Stimulated activated CD8-positive, alpha-beta memory T cell treated with anti-CD3 and anti-CD28 coated beads, Interleukin-12 subunit alpha, Interleukin-12 subunit beta, amount 100 ng/mL, for 24 hours (primary cell): ENCODE measurements at regions not wholly inside any gene's neighbourhood (a gene's known extent, or its start where the extent isn't known, plus 50 kb on each side); places are given as distances from the start of the nearest gene placed in this dataset.

Experiments used
- DNase-seq: peaks from one replicate; pipeline ENCODE4 v3.0.0-alpha.2; 2020; ENCODE audit errors: extremely low read depth

DNA sequence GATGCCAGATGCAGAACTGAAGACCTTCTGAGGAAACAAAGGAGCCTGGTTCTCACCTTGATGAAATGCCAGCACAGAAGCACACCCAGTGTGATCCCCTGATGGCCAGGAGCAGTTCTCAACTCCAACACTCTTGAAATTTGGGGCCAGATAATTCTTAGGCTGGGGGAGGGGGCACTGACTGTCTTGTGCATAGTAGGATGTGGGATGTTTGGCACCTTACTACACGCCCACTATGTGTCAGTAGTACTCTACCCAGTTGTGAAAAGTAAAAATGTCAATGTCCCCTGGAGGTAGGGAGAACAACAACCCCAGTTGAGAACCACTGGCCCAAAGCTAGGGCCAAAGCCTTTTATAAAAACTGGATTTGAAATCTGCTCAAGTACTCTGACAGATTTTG is 398.3 kb upstream of the ARID1B start:
- no peak for DNase-seq

DNA sequence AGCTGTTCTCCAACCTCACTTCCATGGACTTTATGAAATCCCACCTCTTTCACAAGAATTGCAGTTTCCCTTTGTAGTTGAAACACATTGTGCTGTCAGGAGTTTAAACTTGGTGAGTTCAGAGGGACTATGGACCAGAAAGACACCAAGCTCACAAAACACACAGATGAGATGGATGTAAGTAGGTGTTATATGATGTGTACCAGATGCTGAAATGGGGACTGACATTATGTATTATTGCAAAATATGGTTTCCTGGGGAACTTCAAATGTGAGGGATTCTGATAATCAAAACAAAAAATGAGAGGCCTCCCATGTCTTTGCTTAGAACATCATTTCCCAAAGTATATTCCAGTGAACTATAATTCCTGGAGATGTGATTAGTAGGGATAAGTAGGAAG is 401.1 kb upstream of the ARID1B start:
- DNase-seq: no peak

- DNase-seq: no peak
Measured at GRCh38 chr6:156359912-156360311, 417.3 kb upstream of the ARID1B start.

- no peak for DNase-seq
Measured at GRCh38 chr6:156352861-156353260, 424.3 kb upstream of the ARID1B start.

- DNase-seq: no peak
Measured at GRCh38 chr6:156351346-156351966, 425.7 kb upstream of the ARID1B start.

DNA sequence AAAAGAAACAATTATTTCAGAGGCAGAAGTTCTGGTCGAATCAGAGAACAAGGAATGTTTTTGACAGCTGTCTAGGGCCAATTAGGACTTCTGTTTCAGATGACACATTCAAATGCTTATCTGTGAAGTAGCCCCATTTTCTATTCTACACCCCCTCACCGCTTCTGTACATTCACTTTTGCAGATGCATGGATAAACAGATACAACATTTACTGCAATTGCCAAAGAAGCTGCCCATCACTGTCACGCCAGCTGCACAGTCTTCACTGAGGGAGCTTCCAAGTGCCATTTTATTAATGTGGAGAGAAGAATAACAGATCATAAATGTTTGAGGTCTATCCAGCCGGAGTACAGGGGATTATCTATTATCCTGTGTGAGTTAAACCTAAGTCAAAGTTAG is 426.8 kb upstream of the ARID1B start:
- no peak for DNase-seq

DNA sequence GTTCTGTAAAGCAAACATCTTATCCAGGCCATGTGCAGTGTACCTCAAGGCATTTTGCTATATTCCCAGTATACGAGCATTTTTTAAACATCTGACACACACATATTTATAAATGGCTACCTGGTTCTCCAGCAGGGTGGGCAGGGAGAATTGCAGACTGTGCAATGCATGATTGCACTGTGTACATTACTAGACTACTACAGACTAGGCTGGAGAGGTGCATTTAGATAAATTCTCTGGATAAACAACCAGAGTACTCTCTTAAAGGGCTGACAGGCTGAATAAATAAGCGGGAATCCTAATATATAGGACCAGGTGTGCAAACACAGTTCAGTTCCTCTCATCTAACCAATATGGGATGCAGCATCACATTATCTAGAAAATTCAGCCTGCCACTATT is 428.3 kb upstream of the ARID1B start:
- DNase-seq: no peak

- DNase-seq: no peak
Measured at GRCh38 chr6:156348424-156348823, 428.8 kb upstream of the ARID1B start.

DNA sequence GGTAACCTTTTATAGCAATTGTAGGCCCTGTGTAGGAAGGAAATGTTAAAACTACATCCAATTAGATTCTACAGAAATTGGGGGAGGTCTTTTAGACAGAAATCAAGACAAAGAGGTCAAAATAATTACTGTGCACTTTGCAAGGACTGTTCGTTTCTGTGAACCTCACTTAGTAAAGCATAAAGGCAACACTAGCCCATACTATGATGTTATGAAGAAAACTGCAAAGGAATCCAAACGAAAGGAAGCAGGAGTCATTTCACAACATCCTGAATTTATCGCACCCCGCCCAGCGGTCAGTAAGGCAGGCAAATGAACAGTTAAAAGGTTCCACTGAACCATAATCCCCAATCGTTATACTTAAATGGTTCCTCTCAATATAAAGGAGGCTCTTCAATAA is 429.5 kb upstream of the ARID1B start:
- no peak for DNase-seq

DNA sequence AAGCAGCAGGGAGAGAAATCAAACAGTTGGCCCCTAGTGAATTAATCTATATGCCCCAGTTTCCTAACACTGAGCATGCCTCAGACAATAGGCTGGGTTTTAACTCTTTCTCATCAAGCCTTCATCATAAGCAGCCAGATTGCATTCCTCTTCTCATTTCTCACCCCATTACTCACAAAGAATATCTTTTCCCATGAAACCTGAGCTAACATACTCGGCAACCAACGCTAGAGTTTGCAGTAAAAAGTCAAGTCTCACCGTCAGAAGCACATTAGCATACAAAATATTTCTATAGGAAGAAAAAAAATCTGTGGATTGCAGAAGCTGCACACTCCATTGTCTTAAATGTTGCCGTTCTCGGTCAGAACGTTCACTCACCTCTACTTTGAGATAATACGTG is 429.9 kb upstream of the ARID1B start:
- no peak for DNase-seq

DNA sequence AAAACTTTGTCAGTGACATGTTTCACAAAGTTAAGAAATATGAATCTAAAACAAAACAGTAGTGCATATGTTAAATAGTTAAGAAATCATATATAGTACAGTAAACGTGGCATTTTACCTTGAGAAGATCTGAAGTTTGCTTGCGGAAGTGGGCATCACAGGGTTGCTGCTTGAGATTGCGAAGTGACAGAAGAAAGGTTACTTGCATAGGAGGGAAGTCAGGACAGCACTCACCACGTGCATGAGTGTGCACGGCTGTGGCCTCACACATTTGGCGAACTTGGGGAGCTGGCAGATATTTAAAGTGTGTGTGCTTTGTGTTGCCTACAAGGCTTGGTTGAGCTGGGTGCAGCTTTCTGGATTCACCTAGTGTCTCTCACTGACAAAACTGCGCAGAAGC is 431.5 kb upstream of the ARID1B start:
- DNase-seq: no peak

DNA sequence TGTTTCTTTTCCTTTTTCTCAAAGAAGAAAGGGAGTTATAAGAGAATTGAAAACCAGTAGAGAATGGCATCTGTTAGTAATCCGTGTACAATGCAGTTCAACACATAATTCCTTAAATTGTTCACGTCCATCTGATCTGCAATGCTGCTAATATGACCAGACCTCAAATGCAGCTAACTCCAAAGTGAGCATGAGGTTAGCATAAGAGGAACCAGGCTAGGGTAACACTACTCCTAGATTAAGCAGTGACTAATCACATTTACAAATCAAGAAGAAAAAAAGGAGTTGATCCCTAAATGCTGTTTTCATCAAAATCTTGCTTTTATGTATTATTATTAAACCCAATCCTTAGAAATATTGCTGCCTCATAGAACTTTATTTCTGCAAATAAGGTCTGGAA is 432.7 kb upstream of the ARID1B start:
- DNase-seq: no peak

GRCh38 chr6:156337801-156338200 is 439.4 kb upstream of the ARID1B start:
- DNase-seq: no peak

DNA sequence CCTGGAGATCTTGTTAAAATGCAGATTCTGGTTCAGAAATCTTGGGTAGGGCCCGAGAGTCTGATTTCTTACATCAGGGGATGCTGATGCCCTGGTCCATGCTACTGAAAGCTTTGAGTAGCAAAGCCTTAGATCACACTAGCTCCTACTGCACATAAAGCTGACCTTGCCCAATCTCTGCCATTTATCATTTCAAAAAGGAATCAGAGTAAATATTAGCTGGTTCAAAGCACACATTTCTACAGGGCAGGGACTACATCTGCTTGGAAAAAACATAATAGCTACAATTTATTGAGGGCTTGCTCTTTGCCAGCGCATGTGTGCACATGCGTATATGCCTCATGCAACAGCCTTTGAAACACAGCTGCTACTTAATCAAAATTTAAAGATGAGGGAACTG is 440.4 kb upstream of the ARID1B start:
- DNase-seq: no peak

DNA sequence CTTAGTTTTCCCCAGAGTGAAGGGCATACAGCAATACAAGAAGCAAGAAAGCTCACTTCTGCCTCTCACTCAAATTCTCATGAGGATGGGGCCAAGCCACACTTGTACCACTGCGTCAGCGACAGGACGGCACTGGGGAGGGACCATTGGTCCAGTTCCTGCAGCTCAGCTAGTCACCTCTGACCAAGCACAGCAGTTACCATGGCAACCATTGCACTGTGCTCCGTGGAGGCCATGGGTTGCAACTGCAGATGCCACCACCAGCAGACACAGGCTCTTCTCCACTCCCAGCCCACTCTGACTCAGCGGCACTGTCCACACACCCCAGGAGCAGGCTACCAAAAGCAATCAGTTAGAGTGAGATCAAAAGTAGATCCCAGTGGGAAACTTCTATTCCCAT is 441.1 kb upstream of the ARID1B start:
- no peak for DNase-seq

GRCh38 chr6:156334966-156335365 is 442.2 kb upstream of the ARID1B start:
- no peak for DNase-seq

DNA sequence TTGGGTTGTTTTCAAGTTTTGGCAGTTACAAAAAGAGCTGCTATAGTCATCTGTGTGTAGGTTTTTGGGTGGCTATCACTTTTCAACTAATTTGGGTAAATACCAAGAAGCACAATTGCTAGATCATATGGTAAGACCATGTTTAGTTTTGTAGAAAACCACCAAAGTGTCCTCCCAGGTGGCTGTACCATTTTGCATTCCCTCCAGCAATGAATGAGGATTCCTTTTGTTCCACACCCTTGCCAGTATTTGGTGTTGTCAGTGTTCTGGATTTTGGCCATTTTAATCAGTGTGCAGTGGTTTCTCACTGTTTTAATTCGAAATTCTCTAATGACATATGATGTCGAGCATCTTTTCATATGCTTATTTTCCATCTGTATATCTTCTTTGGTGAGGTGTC is 457.5 kb upstream of the ARID1B start:
- DNase-seq: no peak

DNA sequence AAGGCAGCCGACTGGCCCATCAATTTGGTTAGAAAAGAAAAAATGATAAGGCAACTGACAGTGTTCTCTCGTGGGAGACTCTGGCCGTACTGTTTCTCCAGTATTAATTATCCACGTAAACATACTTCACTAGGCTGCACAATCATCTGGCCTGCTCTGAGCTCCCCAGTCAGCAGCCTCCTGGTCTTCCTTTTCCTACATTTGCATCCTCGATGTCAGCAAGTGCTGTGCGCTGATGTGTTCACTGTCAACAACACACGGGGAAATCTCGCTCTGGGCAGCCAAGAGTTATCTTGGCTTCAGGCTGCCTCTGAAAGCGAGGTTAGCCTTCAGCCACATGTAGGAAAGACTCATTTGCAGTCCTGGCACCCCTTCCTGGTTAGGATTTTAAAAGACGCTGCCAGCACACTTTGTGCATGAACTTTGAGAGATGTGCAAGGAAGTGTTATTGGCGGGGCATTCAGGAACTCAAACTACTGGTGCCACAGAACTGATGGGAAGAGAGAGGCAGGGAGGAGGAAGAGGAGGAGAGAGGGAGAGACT is 460.5 kb upstream of the ARID1B start:
- no peak for DNase-seq

DNA sequence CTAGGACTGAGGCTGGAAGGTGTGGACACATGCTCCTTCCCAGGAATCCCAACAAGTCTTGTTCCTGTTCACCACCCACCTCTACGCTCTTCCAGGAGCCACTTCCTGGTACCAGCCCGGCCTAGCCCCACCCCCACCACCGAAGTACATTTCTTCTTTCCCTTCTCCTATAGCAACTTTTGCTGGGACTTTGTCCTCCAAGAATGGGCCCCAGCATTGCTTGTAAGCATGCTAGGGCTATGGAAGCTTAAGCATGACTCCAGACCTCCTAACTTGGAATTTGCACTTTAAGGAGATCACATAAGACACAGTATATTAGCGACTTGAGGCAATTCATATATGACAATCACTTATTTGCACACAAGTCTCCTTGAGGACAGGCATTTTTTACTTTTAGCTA is 462.0 kb upstream of the ARID1B start:
- no peak for DNase-seq

GRCh38 chr6:156313037-156313436 is 464.1 kb upstream of the ARID1B start:
- DNase-seq: no peak

DNA sequence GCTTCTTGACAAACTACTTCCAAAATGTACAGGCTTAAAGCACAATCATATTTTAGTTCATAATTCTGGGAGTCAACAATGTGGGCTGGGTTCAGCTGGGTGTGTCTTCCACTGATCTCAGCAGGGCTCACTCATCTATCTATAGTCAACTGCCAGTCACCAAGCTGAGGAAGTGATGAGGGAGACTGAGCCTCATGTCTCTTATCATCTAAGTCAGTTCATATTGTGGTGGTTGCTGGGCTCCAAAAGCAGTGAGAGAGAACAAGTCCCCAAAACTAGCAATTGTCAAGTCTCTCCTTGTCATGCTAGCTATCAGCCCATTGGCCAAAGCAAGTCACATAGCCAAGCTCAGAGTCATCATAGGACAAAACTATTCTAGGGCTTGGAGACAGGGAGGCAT is 465.9 kb upstream of the ARID1B start:
- no peak for DNase-seq

DNA sequence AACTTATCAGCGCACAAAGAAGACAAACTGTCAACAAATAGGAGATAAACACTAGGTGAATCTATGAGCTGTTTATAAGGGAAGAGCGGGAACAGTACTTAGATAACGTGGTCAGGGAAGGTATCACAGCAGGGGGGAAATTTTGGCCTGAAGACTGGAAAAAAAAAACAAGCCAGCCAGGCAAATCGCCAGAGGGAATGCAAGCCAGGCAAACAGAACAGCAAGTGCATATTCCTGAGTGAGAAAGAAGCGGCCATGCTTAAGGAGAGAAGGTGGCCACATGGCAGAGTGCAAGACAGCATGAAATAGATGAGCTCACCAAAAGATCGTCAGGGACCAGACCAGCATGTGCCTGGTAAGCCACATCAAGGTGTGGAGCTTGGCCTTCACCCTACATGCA is 466.5 kb upstream of the ARID1B start:
- no peak for DNase-seq

- no peak for DNase-seq
Measured at GRCh38 chr6:156309017-156309416, 468.2 kb upstream of the ARID1B start.

GRCh38 chr6:156308604-156309003 is 468.6 kb upstream of the ARID1B start:
- no peak for DNase-seq
